Hematopoietic multipotent progenitor cell (in vitro differentiated cells): ENCODE measurements at regions not wholly inside any gene's neighbourhood (a gene's known extent, or its start where the extent isn't known, plus 50 kb on each side); places are given as distances from the start of the nearest gene placed in this dataset.

Experiments used
- DNase-seq, 3 donors: peaks; one replicate each; pipeline ENCODE4 v3.0.0-alpha.2; 2011 to 2015; ENCODE audit warnings: low read depth in 2 of 3, low spot score in 2 of 3

DNA sequence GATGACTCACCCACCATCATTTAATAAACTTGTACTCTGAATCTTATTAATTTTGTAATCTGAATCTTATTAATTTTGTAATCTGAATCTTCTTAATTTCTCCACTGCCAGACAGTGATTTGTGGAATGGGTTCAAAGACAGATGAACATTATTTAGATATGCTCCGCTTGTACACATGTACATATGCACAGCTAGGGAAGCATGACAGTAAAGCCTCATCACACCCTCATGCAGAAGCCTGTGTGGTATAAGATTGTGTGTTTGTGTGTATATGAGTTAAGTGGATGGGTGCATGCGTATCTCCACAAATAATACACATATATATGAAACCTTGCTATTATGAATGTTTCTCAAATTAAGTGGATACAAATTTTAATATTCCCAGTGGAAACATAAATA lies 318.5 kb upstream of the SFRP2 start:
- no peak for DNase-seq

DNA sequence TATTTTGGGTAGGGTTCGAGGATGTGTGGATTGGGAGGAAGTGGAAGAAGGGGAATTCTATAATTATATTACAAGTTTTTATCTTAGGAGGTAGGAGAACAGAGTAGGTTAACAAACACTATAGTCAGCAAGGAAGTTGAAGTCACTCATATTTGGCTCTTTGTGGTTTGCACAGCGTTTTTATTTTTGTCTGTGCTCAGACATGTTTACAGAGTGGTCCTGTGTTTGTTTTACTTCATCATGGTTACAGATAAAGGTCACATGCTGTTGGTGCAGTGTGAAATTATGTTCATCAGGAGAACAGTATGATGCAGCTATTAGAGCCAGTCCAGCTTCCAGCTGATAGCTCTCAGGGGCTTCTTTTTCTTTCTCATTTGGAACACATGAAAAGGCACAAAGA lies 299.9 kb upstream of the SFRP2 start:
- no peak for DNase-seq

DNA sequence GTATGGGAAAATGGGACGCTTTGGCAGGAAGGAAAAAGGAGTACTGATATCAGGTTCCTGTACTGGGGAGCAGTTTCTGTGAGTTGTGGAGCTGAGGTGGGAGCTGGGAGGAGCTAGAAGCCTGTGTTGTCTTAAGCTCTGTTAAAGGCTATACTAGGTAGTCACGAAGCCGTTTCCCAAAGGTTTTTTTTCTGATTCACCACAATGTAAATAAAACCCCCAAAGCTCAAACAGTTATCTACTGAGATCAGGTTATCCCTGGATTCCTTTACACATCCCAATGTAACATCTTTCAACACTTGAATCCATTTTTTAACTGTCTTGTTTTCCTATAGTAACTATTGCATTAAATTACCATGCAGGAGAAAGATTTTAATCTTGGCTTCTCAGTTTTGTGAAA lies 297.4 kb upstream of the SFRP2 start:
- no peak for DNase-seq

DNA sequence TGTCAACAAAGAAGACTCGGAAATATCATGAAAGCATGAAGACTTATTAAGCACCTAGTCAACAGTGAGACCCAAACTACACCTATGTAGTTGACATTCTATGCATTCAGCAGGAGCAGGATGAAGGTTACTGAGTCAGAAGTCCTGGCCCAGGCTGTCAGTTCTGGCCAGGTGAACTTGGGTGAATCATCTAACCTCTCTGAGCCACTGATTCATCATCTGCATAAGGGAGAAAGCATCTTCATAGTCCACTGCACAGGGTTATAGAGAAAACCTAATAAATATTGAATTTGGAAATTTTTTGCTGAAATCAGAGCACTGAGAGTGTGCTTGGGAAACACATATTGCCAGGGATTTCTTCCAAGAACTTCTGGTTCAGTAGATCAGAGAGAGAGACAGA lies 296.0 kb upstream of the SFRP2 start:
- DNase-seq, result no peak

DNA sequence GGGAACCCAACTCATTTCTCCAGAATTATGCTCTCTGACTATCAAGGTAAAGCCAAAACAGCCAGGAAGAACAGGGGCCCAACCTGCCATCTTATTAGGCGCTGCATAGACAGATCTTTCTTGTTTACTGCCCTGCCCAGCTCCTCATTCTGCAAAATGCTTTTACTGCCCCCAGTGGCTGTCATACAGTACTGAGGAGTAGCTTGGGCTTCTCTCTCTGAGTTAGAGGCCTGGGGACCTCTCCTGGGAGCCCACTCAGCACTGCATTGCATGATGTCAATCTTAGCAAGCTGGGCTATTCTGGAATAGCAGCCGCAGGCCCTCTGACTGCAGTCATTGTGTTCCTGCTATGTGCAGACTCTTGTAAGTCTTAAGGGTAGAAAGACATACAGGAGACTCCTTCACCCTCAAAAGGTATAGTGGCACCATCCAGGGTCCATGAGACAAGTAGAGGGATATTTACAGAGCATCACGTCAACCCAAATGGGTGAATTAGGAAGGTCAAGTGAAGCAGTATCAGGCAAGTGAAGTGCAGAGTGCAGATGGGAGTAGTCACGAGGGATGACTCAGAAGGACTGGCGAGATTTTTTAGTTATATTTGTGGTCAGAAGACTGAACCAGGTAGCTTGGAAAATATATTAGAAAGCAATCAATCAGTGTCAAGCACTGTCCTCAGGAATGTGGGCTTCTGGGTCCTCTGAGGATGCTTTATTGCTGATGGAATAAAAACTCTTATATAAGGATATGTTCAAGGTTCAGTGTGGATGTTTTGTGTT lies 294.1 kb upstream of the SFRP2 start:
- DNase-seq, result no peak

DNA sequence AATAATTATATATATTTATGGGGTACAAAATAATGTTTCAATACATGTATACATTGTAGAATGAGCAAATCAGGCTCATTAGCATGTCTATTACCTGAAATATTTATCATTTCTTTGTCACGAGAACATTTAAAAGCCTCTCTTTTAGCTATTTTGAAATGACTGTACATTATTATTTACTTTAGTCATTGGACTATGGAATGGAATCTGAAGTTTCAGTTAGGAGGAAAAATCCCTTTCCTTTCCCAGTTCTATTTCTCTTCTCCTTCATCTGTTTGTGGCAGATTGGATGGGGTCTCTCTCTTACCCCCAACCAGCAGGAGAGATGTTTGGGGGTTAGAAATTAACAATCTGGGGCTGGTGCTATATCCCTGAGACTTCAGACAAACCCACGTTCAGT lies 292.5 kb upstream of the SFRP2 start:
- DNase-seq, result no peak

DNA sequence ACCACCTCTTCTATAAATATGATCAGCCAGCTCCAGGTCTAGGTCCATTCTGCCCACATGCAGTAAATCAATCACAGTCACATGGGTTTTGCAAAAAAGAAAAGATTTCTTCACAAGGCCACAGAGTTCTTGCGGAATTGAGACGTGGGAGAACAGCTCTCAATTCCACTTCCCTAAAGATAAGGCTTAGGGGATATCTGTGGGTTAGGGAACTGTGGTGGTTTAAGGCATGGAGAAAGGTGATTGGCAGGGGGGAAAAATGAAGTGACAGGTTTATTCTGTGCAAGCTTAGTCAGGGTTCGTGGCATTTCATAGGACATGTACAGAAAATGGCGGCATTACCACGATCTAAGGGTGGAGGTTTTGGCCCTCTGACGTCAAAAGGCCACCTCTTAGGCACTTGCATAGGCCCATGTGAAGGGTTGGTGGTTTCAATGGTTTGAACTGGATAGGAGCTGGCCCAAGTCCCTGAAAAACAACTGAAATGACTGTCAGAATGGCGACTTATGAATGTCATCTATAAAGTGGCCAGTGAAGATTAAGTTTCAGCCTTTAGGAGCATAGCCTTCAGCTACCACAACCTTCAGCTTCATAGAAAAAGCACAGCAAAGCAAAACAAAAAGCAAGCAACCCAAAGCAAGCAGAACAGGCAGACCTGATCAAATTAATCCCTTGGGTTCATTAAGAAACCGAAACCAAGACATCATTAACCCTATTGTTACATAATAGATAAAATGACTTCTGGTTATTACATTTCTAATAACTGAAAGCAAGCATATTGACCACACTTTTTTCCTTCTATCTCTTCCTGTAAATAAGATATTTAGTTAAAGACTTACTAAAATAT lies 289.8 kb upstream of the SFRP2 start:
- no peak for DNase-seq

DNA sequence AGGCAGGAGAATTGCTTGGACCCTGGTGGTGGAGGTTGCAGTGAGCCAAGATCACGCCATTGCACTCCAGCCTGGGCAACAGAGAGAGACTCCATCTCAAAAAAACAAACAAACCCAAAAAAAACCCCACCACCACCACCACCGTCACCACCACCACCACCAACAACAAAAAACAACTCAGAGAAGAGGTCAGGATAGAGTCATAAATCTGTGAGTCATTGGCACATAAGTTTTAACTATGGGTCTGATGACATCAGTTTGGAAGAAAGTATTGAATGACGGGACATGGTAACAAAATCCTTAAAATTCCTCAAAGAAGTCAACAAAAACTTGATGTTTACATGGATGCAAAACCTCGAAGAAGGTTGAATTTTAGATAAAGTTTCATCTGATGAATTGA lies 288.0 kb upstream of the SFRP2 start:
- no peak for DNase-seq

DNA sequence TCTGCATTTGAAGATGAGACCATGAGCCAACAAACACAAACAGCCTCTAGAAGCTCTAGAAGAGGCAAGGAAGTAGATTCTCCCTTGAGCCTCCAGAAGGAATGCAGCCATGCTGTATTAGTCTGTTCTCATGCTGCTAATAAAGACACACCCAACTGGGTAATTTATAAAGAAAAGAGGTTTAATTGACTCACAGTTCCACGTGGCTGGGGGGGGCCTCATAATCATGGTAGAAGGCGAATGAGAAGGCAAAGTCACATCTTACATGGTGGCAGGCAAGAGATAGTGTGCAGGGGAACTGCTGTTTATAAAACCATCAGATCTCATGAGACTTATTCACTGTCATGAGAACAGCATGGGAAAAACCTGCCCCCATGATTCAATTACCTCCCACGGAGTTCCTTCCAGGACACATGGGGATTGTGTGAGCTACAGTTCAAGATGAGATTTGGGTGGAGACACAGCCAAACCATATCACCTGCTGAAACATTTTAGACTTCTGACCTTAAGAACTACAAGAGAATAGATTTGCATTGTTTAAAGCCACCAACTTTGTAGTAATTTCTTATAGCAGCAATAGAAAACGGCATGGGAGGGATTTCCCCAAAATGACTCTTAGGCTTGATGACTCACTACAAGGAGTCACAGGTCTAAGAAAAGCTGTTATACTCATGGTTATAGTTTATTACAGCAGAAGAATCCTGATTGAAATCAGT lies 284.4 kb upstream of the SFRP2 start:
- DNase-seq, result no peak

DNA sequence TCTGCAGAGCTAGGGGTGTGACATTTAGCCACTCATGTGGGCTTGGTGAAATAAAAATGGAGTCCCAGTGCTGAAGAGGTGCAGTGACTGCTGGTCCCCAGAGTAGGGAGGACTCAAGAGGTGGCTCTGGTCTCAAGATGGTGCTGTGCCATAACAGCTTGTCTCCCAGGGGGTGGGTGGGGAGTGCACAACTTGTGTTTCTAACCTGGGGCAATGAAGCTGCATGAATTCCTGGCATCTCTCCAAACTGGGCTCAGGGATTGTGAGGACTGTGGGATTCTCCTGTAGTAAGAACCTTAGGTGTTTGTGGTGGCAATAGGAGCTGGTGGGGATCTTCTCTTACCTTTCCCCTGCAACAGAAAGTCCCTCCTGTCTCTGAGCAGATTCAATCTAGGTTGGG lies 278.9 kb upstream of the SFRP2 start:
- no peak for DNase-seq

DNA sequence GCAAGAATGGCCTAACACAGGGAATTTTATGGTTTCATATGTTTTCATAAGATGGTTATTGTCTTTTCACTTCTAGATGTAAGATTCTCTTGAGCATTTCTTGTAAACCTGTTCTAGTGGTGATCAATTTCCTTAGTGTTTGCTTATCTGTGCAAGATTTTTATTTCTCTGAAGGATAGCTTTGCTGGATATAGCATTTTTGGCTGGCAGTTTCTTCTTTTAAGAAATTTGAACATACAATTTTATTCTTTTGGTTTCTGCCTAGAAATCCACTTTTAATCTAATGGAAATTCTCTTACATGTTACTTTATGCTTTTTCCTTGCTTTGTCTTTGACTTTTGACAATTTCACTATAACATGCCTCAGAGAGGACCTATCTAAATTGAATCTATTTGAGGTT lies 276.5 kb upstream of the SFRP2 start:
- DNase-seq, result no peak

DNA sequence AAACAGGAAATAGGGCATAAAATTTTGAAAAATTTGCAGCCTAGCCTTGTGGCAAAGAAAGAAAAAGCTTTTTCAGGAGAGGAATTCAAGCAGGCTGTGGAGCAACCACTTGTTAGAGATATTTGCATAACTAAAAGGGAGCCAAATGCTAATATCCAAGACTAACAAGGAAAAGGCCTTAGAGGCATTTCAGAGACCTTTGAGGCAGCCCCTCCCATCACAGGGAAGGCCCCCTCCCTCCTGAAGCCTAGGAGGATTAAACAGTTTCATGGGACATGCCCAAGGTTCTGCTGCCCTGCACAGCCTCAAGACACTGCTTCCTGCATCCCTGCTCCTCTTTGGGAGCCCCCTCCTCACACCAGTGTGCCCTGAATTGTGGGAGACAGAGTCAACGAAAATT lies 275.4 kb upstream of the SFRP2 start:
- DNase-seq, result no peak

DNA sequence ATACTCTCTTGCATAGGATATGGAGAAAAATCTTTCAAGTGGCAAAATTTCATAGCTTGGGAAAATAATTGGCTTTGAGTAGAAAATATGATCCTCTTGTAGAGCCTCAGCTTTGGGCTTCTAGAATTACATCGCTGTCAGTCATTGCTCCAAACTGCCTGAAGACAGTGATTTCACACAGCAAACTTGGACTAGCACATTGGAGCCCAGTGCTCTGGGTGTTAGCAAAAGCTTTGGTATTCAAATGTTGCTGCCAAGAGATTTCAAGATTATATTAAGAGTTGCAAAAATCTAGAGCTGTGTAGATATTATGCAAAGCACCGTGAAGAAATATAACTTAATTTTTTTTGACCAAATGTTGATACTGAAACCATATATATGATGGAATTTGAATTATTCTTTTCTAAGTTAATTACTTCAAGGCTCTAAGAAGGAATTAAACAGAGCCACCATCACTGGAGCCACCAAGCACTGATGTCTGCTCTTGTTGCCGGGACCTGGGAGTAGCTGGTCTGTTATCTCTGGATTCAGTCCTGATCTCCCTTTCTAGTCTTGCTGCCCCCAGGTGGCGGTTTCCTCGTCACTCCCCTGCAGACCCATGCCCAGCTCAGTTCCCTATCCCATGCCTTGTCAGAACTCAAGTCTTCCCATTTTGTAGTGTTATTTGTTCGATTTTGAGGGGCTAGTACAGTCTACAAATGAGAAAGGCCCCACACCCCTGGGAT lies 260.7 kb upstream of the SFRP2 start:
- no peak for DNase-seq

DNA sequence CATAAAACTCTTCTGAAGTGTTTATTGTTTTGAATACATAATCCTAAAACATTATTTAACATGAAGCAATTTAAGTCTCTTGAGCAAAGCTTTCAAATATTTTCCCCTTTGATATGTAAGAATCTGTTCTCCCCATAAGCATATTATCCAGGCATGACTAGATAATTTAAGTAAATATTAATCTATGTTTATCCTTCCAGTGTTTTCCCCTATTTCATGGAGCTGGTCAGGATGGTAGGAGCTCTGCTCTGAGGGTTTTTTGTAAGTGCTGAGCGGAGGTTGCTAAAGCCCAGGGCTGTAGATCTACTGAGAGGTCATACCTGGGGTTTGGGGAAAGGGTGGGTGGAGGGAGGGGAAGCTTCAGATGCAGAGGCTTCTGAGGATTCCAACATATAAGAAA lies 258.9 kb upstream of the SFRP2 start:
- DNase-seq, result no peak

DNA sequence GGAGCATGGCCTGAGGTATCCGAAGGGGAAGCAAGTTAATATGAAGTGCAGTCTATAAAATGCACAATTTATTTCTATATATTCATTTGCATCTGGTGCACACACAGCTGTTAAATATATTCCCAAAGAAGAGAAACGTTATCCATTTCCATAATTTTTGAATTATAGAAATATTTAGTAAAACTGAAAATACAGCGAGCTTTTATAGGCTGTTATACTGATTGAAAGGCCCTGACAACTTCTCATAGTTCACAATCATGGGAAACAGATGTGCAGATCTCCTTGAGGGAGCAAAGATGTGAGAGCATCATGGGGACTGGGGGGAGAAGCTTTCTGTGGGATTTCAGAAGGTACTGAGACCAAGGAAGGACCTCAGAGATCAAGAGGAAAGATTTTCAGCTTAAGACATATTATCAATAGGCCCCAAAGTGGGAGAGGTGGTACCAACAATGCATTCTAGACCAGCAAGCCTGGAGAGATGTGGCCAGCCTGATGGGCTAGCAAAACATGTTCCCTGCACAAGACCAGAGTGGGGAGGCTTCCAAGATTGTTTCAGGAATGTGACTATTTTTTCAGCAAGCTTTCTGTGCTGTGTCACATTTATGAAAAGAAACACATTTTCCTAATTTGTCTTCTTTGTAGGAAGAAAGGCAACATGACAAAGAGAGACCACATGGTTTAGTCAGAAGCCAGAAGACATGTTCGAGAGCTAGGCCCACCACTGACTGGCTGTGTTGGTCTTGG lies 256.0 kb upstream of the SFRP2 start:
- DNase-seq, result no peak

DNA sequence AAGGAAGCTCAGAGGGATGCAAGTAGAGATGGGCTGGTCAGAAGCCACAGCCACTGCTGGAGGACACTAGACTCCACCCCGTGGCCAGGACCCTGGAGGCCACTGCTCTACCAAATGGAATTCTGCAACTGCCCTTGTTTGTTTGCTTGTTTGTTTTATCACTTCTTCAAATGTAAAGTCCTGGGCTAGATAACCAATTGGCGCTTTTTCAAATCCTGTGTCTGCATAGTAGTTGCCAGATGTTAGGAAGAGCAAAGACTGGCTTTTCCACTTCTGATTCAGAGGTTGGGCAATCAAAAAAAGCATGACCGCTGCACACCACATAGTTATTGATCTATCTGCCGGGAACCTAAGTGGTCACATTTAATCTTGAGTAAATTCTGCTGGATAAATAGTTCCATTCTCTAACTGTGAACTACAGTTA lies 255.2 kb upstream of the SFRP2 start:
- DNase-seq, result no peak

DNA sequence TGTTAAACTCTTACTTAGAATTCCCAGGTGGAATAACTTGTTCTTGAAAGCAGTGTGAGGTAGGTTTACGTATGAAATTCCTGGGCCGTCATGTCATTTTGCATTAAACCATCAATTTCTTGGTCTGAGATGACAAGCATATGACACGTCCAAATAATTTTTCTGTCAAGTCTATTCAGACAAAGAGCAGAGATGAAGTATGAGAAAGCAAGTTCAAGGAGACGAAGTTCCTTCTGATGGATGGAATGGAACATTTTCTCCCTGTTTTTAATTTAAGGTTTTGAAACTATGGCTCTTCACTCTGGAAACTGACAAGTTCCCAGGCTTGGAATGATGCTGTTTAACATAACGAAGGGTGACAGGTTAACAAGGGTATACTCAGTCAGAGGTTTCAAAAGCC lies 252.8 kb upstream of the SFRP2 start:
- DNase-seq, result no peak

DNA sequence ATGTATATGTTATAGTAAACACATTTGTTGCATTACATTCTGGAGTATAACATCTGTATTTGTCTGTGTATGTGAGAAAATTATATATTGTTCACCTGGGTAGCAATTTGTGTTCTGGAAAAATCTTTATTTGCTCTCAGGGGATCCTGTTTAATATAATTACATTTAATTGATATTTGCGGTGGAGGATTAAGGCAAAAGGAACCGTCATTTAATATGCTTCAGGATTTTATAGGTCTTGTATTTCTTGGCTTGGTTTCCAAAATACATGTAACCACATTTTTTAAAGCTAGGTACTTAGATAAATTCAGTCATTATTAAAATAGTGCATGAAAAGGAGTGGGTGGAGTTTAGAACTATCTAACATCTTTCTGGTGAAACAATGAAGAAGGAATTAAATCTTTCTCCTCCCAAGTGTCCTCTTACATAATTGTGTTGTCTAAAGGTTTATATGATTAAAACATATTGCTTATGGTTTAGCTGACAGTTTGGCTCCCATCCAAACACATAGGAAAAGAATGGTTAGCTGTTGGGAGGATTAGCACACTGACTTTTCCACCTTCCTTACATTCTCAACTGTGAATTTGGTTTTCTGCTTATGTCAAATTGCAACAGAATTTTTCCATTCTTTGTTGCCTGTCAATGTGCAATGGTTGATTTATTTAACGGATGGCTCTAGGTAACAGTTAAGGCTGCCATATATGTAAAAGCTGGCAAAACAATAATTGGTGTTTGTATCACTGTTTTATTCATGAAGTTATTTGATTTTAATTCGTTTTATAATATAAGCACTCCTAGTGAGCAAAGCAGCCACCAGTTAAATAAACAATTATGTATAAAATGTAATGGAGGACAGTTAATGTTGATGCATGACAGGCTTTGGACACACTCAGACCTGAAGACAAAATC lies 250.8 kb upstream of the SFRP2 start:
- DNase-seq, result no peak

DNA sequence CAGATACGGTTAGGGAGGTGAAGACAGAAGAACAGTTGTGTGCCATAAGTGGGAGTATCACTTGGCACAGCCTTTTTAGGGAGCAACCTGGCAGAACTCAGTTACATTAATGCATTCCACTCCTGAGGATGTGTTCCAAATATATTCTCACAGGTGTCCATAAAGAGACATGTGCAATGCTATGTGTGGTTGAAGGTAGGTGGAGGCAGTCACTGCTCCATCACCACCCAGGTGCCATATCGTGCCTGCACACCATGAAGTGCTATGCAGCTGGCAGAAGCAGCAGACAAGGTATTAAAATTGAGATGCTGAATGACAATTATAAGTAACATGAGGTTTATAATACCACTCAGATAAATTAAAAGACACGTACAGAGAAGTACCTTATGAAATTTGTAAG lies 248.0 kb upstream of the SFRP2 start:
- no peak for DNase-seq
